OCI-LY3 (cell line): ENCODE measurements at regions not wholly inside any gene's neighbourhood (a gene's known extent, or its start where the extent isn't known, plus 50 kb on each side); places are given as distances from the start of the nearest gene placed in this dataset.

Experiments
- CTCF ChIP-seq: fragments of 200-600, 300-600 bp; sonication (generic); IDR thresholded peaks from 2 replicates; pipeline ENCODE4 v1.5.1; 2014; ENCODE audit warnings: antibody characterized with exemption, low read length, low read depth
- EZH2phosphoT487 ChIP-seq: fragments of 200-600 bp; shearing (Covaris generic); IDR thresholded peaks from 2 replicates; pipeline ENCODE4 v1.6.1; 2018; ENCODE audit warnings: antibody characterized with exemption, mixed run types, low read depth

GRCh38 chr9:8189881-8190280, 390.3 kb upstream of the DMAC1 start:
- TF ChIP-seq CTCF: no peak
- TF ChIP-seq EZH2phosphoT487: no peak
